Activated CD4-positive, alpha-beta memory T cell treated with anti-CD3 and anti-CD28 coated beads, Interleukin-2, amount 10 ng/mL, durations not matched to agents 7 days and 5 days (primary cell): ENCODE measurements at regions not wholly inside any gene's neighbourhood (a gene's known extent, or its start where the extent isn't known, plus 50 kb on each side); places are given as distances from the start of the nearest gene placed in this dataset.

Experiments
- CTCF ChIA-PET: fragments of 350-600 bp; sonication (Branson Sonifier 250); formaldehyde crosslinking; loops from one replicate; lab custom pipeline; 2021; ENCODE audit warnings: antibody characterized with exemption, inconsistent platforms; lab: Charles Lee
- POLR2A ChIA-PET: fragments of 350-600 bp; sonication (Branson Sonifier 250); formaldehyde crosslinking; loops from one replicate; lab custom pipeline; 2021; ENCODE audit warnings: antibody characterized with exemption; lab: Charles Lee
- DNase-seq: peaks from one replicate; pipeline ENCODE4 v3.0.0-alpha.2; 2020
- H3K27ac Mint-ChIP-seq: one replicate; pipeline ENCODE4 v1.8.0; 2021; ENCODE audit warnings: mild to moderate bottlenecking, mixed read lengths
- H3K27me3 Mint-ChIP-seq: one replicate; pipeline ENCODE4 v1.8.0; 2021; ENCODE audit warnings: mixed read lengths
- H3K36me3 Mint-ChIP-seq: one replicate; pipeline ENCODE4 v1.8.0; 2021; ENCODE audit warnings: low read depth, mixed read lengths
- H3K4me1 Mint-ChIP-seq: one replicate; pipeline ENCODE4 v1.8.0; 2021; ENCODE audit warnings: mixed read lengths
- H3K4me3 Mint-ChIP-seq: one replicate; pipeline ENCODE4 v1.8.0; 2021; ENCODE audit warnings: mild to moderate bottlenecking, mixed read lengths
- H3K9me3 Mint-ChIP-seq: one replicate; pipeline ENCODE4 v1.8.0; 2021; ENCODE audit warnings: mixed read lengths

DNA sequence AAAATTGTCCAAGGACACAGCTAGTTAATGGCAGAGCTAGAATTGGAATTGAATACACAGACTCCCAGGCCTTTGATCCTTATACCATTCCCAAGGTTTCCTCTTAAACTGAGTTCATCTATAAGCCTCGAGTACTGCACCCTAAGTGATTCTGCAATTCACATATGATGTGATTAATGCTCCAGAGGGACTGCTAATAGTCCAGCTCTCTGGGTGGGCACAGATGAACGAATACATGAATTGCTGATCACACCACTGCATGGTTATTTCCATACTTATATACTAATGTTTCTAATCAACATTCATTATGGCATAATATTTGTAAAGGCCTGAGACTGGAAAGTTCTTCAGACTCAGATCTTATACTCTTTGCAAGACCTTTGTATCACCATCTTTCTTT is 101.8 kb downstream of the NUFIP1 start:
- H3K36me3 Mint-ChIP-seq, result no peaks in the 10 kb centered on the region
- no peaks in the 10 kb centered on the region for H3K9me3 Mint-ChIP-seq
- no peaks in the 10 kb centered on the region for H3K4me1 Mint-ChIP-seq
- H3K27ac Mint-ChIP-seq, result no peak overlapping the region
- H3K4me3 Mint-ChIP-seq, result no peak overlapping the region
- DNase-seq, result no peak
- CTCF ChIA-PET, result interaction anchor here (0.7 to 1.2 kb wide), 2 partner anchors 24 to 120 kb away, joined by 3 to 4 read pairs; no protein-coding TSS in a partner anchor
- POLR2A ChIA-PET, result no interaction called here
- H3K27me3 Mint-ChIP-seq, result peaks cover 2% of the 10 kb centered on the region

- H3K9me3 Mint-ChIP-seq, result no peaks in the 10 kb centered on the region
- CTCF ChIA-PET, result no interaction called here
- POLR2A ChIA-PET, result no interaction called here
- H3K4me1 Mint-ChIP-seq, result no peaks in the 10 kb centered on the region
- H3K36me3 Mint-ChIP-seq, result no peaks in the 10 kb centered on the region
- DNase-seq, result no peak
- H3K27me3 Mint-ChIP-seq, result peaks cover 2% of the 10 kb centered on the region
- no peak overlapping the region for H3K4me3 Mint-ChIP-seq
- H3K27ac Mint-ChIP-seq, result no peak overlapping the region
Observed at GRCh38 chr13:44884076-44884729, 105.1 kb downstream of the NUFIP1 start.

- DNase-seq, result peak; percentile 19
- no peak overlapping the region for H3K4me3 Mint-ChIP-seq
- peaks cover 9% of the 10 kb centered on the region for H3K27me3 Mint-ChIP-seq
- CTCF ChIA-PET, result no interaction called here
- no peak overlapping the region for H3K27ac Mint-ChIP-seq
- no peaks in the 10 kb centered on the region for H3K36me3 Mint-ChIP-seq
- H3K9me3 Mint-ChIP-seq, result no peaks in the 10 kb centered on the region
- H3K4me1 Mint-ChIP-seq, result no peaks in the 10 kb centered on the region
- POLR2A ChIA-PET, result no interaction called here
Observed at GRCh38 chr13:44879452-44880058, 109.7 kb downstream of the NUFIP1 start.

- CTCF ChIA-PET, result no interaction called here
Observed at GRCh38 chr13:44876782-44877324, 112.4 kb downstream of the NUFIP1 start.

GRCh38 chr13:44874886-44875630 is 114.2 kb downstream of the NUFIP1 start:
- ChIA-PET POLR2A (no interaction called here), CTCF (no interaction called here)
- H3K4me1 Mint-ChIP-seq, result no peaks in the 10 kb centered on the region
- H3K27me3 Mint-ChIP-seq, result peaks cover 16% of the 10 kb centered on the region
- H3K27ac Mint-ChIP-seq, result no peak overlapping the region
- no peak overlapping the region for H3K4me3 Mint-ChIP-seq
- DNase-seq, result no peak
- H3K36me3 Mint-ChIP-seq, result no peaks in the 10 kb centered on the region
- H3K9me3 Mint-ChIP-seq, result no peaks in the 10 kb centered on the region

More at GRCh38 chr13:44876782-44877324, 112.4 kb downstream of the NUFIP1 start:
- Mint-ChIP-seq H3K36me3 (no peaks in the 10 kb centered on the region), H3K4me3 (no peak overlapping the region), H3K4me1 (no peaks in the 10 kb centered on the region), H3K27ac (no peak overlapping the region), H3K27me3 (peaks cover 12% of the 10 kb centered on the region), H3K9me3 (no peaks in the 10 kb centered on the region)
- POLR2A ChIA-PET, result no interaction called here
- no peak for DNase-seq

- Mint-ChIP-seq H3K27ac (no peak overlapping the region), H3K4me3 (no peak overlapping the region), H3K36me3 (no peaks in the 10 kb centered on the region), H3K27me3 (peaks cover 16% of the 10 kb centered on the region), H3K9me3 (no peaks in the 10 kb centered on the region), H3K4me1 (no peaks in the 10 kb centered on the region)
- ChIA-PET CTCF (no interaction called here), POLR2A (no interaction called here)
- DNase-seq, result no peak
Observed at GRCh38 chr13:44874176-44874575, 115.1 kb downstream of the NUFIP1 start.

DNA sequence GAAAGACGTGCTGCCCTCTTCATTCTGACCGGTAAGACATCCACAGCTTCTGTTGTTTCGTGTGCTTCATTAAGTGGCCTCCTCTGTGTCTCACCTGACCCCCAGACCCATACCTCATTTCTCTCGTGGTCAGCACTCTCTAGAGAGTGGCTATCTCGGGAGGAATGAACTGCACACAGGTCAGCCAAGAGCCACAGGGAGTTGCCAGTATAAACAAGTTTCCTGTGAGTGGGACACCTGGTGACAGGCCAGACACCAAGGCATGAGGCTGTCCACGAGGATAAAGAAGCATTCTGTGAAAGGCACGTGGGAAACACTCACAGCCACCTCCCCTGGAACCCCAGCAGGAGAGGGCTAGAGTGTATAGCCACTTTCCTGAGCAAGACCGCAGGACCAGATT is 115.8 kb downstream of the NUFIP1 start:
- DNase-seq, result no peak
- Mint-ChIP-seq H3K4me1 (peaks cover 5% of the 10 kb centered on the region), H3K36me3 (no peaks in the 10 kb centered on the region), H3K27me3 (peaks cover 15% of the 10 kb centered on the region), H3K9me3 (no peaks in the 10 kb centered on the region), H3K4me3 (no peak overlapping the region), H3K27ac (no peak overlapping the region)
- CTCF ChIA-PET, result no interaction called here
- POLR2A ChIA-PET, result no interaction called here

DNA sequence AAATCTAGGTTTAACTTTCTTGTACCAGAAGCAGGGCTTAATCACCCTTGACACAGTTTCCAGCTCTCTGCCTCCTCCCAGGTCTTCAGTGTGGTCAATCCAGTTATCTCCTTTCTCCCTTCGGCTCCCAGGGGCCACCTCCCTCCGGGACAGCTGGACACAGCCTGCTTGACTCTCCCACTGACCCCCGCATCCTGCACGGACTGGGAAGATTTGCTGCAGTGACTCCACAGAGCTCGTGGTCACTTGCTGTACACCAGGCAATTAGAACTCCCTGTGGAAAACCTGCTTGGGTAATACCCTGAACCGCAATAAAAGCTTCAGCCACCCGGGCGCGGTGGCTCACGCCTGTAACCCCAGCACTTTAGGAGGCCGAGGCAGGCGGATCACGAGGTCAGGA is 116.5 kb downstream of the NUFIP1 start:
- H3K27ac Mint-ChIP-seq, result no peak overlapping the region
- ChIA-PET CTCF (no interaction called here), POLR2A (no interaction called here)
- peaks cover 6% of the 10 kb centered on the region for H3K4me1 Mint-ChIP-seq
- no peaks in the 10 kb centered on the region for H3K9me3 Mint-ChIP-seq
- no peak for DNase-seq
- peaks cover 11% of the 10 kb centered on the region for H3K27me3 Mint-ChIP-seq
- no peaks in the 10 kb centered on the region for H3K36me3 Mint-ChIP-seq
- H3K4me3 Mint-ChIP-seq, result no peak overlapping the region

DNA sequence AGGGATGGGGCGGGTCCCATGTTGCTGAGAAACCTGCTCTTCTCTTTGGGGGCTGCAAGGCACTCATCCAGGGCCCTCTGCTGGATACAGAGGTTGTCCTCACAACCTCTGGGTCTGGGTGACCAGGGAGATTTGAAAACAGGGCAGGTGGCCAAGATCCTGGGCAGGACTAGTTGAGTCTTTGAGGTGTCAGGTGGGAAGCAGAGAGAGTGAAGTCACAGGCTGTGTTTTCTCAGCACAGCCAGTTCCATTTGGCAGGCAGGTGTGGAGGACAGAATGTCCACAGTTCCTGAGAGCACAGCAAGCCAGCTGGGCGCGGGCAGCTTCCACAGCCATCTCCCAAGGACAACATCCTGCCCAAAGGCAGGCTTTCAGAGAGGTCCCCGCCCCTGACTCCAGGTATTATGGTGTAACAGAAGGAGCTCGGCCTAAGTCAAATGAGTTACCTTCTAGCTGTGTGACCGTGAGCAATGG is 118.8 kb downstream of the NUFIP1 start:
- no peak overlapping the region for H3K27ac Mint-ChIP-seq
- H3K4me1 Mint-ChIP-seq, result peaks cover 6% of the 10 kb centered on the region
- H3K36me3 Mint-ChIP-seq, result no peaks in the 10 kb centered on the region
- no peak overlapping the region for H3K4me3 Mint-ChIP-seq
- no peaks in the 10 kb centered on the region for H3K9me3 Mint-ChIP-seq
- POLR2A ChIA-PET, result no interaction called here
- DNase-seq, result no peak
- H3K27me3 Mint-ChIP-seq, result peaks cover 14% of the 10 kb centered on the region
- CTCF ChIA-PET, result no interaction called here

DNA sequence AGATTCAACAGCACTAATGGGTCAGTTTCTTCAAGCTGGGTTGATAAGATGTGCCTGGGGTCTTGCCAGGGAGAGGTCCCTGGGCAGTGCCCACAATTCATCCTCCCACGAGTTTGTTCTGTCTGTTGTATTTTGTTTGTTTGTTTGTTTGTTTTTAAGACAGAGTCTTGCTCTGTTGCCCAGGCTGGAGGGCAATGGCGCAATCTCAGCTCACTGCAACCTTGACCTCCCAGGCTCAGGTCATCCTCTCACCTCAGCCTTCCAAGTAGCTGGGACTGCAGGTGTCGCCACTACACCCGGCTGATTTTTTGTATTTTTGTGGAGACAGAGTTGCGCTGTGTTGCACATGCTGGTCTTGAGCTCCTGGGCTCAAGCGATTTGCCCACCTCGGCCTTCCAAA is 120.1 kb downstream of the NUFIP1 start:
- no peak for DNase-seq
- ChIA-PET POLR2A (no interaction called here), CTCF (no interaction called here)
- no peaks in the 10 kb centered on the region for H3K9me3 Mint-ChIP-seq
- H3K4me1 Mint-ChIP-seq, result peaks cover 6% of the 10 kb centered on the region
- H3K27me3 Mint-ChIP-seq, result peaks cover 14% of the 10 kb centered on the region
- no peaks in the 10 kb centered on the region for H3K36me3 Mint-ChIP-seq
- no peak overlapping the region for H3K4me3 Mint-ChIP-seq
- H3K27ac Mint-ChIP-seq, result no peak overlapping the region

DNA sequence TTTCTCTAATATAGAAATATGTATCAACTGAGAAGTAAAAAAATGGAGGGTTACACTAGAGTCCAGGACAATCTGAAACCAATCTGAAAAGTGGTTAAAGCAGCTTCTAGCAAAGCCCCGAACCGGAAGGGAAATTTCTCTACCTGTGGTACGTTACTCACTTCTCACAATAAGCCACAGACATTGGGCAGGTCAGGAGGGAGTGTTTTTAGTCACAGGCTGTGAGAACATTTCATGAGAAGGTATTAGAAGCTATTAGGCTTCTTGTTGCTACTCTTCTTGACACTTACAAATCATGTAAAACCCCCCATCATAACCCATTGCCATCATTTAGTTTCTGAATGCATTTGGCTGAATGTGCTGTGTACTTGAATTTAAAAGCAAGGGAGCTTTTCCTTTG is 120.9 kb downstream of the NUFIP1 start:
- H3K4me3 Mint-ChIP-seq, result no peak overlapping the region
- POLR2A ChIA-PET, result no interaction called here
- H3K4me1 Mint-ChIP-seq, result peaks cover 6% of the 10 kb centered on the region
- H3K36me3 Mint-ChIP-seq, result no peaks in the 10 kb centered on the region
- CTCF ChIA-PET, result no interaction called here
- H3K27ac Mint-ChIP-seq, result no peak overlapping the region
- no peaks in the 10 kb centered on the region for H3K9me3 Mint-ChIP-seq
- DNase-seq, result no peak
- peaks cover 14% of the 10 kb centered on the region for H3K27me3 Mint-ChIP-seq

DNA sequence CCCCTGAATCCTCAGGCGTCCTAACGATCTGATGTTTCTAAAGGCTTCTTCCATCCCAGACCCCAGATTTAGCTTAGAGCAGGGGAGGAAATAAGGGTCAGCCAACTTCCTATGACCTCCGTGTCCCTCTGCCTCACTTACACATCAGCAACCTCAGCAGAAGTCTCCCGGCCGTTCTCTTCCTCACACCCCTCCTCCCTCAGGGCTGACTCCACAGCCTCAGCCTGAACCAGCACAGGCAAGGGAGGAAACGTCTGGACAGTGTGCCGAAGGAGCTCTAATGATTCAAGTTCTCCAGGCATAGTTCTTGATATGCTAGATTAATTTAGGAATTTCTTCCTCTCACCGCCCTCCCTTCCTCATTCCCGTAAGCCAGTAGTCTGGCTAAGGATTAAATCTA is 121.4 kb downstream of the NUFIP1 start:
- CTCF ChIA-PET, result no interaction called here
- Mint-ChIP-seq H3K36me3 (no peaks in the 10 kb centered on the region), H3K27ac (no peak overlapping the region), H3K4me1 (peaks cover 6% of the 10 kb centered on the region), H3K9me3 (no peaks in the 10 kb centered on the region), H3K4me3 (no peak overlapping the region), H3K27me3 (peaks cover 12% of the 10 kb centered on the region)
- no peak for DNase-seq
- POLR2A ChIA-PET, result no interaction called here

- POLR2A ChIA-PET, result no interaction called here
- Mint-ChIP-seq H3K27ac (no peak overlapping the region), H3K27me3 (peaks cover 7% of the 10 kb centered on the region), H3K4me3 (no peak overlapping the region), H3K9me3 (no peaks in the 10 kb centered on the region), H3K4me1 (peaks cover 6% of the 10 kb centered on the region), H3K36me3 (no peaks in the 10 kb centered on the region)
- no peak for DNase-seq
- CTCF ChIA-PET, result no interaction called here
Observed at GRCh38 chr13:44866411-44866911, 122.8 kb downstream of the NUFIP1 start.
